ENCODE measurements at regions not wholly inside any gene's neighbourhood (a gene's known extent, or its start where the extent isn't known, plus 50 kb on each side); places are given as distances from the start of the nearest gene placed in this dataset.
"Not testable (repeated sequence)": the region's sequence is repeated elsewhere in the genome, so short reads cannot be mapped to it uniquely, and the experiment has no call there.

DNA sequence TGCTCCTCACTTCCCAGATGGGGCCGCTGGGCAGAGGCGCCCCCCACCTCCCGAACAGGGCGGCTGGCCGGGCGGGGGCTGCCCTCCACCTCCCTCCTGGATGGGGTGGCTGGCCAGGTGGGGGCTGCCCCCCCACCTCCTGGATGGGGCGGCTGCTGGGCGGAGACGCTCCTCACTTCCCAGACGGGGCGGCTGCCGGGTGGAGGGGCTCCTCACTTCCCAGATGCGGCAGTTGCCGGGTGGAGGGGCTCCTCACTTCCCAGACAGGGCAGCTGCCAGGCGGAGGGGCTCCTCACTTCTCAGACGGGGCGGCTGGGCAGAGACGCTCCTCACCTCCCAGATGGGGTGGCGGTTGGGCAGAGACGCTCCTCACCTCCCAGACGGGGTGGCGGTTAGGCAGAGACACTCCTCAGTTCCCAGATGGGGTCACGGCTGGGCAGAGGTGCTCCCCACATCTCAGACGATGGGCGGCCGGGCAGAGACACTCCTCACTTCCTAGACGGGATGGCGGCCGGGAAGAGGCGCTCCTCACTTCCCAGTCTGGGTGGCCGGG lies 428.8 kb downstream of the FGF13 start:
- DNase-seq (ENCODE audit: low spot score): not testable (repeated sequence)

DNA sequence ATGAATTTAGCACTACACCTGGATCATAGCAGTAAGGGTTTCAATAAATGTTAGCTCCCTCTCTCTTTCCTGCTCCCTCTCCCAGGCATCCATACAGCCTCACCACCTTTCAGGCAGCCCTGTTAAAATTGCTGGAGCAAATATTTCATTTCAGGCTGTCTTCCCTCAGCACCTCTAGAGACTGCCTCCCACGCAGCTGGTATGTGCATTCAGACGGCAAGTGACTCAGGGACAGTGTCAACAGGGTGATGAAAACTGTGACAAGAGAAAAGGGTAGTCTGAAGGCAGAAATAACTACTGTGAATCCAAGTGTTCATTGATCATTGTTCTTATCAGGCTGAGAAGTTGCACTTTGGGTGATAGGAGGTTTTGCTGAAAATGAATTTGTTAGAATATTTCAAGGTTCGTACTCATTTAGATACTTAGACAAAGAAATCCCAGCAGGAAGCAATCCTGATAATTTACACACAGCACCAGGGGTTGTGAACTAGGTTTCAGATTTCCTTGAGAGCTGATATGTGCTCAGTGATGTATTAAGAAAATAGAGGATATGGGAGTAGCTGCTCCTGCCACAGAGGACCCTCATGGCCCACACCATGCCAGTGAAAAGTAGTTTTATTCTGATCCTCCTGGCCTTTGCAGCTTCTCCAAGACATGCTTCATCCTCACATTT lies 424.2 kb downstream of the FGF13 start:
- DNase-seq (ENCODE audit: low spot score): no peak

DNA sequence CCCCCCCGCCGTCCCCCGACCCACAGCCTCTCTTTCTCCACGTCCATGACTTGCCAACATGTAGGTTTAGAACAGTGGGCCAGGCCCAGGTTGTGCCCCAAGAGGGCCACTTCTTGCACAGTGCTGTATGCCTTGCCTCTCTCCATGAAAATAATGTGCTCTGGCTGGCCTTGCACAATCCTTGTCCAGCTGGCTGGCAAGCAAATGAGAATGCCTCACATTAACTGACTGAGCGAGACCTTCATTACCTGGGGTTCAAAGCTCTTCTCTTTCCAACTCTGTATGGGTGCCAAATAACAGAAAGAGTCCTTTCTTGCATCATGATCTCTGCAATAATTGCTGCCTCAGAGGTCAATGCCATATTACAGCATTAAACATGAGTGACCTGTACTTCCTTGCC lies 416.6 kb downstream of the FGF13 start:
- no peak for DNase-seq (ENCODE audit: low spot score)

DNA sequence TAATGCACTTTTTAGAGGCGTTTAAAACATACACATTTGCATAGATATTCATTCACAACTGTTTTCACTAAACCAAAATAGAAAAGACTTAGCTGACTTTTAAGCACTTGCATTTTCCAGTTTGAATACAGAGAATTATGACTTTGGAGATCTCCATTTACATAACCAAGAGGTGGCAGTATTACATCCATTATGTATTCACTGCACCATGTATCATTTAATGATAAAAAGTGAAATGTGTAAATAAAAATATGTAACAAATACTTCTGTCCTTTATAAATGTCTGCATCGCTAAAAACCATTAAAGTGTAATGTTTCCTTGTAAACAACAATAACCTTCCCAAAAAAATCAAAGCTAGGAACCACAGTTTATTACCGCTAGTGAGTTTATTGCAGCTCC lies 413.2 kb downstream of the FGF13 start:
- no peak for DNase-seq (ENCODE audit: low spot score)

DNA sequence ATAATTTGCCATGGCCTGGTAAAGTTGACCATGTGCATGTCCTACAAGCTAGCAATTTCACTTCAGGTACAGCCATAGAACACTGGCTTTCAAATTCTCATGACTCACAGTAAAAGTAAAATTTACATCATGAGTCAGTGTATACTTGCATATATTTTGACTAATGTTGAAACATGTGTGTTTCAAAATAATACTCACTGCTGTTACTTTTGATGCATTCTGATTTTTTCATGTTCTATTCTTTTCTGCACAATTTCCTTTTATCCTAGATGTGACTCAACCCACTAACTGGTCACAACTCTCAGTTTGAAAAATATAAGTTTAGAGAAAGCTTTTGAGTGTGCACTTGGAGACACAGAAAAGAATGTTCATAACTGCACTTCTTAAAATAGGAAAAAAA lies 365.7 kb downstream of the FGF13 start:
- no peak for DNase-seq (ENCODE audit: low spot score)

DNA sequence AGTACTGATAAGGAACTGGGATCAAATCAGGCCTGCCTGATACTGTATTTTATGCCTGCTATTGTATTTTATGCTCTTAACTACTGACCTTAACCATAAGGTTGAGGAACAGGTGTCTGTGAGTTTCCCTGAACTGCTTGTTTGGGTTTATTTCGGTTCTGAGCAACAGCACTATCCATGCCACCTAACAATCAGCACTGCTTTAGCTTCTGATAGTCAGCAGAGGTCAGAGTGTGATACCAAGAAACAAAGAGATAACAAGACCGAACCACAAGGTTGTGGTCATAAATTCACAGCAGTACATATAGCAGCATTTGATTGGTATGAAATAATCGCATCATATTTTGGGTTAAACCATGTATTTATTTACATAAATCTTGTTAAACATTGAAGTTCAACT lies 362.2 kb downstream of the FGF13 start:
- DNase-seq (ENCODE audit: low spot score): no peak

DNA sequence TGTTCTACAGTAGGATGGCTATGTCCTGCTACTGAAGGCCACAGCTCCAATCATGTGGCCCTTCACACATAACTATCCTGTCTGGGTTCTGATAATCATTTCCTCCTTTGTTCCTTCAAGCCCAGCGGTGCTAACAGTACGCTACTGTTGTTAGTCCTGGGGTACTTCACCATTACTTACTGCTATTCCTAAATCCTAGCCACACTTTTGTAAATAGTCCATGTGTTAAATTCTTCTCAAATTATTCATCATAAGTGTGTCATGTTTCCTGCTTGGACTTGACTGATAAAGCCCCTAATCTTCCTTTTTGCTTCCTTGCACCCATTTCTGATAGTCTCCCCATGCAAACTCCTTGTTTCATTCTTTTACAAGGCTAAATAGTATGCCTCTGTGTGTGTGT lies 332.6 kb downstream of the FGF13 start:
- DNase-seq (ENCODE audit: low spot score): no peak

DNA sequence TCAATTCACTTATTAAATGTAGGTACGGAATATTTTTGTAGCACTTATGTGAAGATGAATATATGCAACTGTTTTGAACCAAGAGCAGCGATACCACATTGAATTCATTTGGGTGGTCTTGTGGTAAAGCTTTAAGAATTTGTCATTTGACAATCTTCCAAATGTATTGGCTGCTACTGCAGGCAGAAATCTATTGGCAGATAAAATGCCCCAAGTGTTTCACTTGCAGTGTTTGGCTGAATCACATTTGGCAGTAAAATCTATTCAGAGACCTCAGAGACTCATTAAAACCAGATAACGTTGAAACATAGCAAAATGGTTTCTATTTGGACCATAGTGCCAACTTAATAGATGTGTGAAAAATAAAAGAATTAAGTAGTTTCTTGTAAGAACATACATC lies 303.4 kb downstream of the FGF13 start:
- no peak for DNase-seq (ENCODE audit: low spot score)

DNA sequence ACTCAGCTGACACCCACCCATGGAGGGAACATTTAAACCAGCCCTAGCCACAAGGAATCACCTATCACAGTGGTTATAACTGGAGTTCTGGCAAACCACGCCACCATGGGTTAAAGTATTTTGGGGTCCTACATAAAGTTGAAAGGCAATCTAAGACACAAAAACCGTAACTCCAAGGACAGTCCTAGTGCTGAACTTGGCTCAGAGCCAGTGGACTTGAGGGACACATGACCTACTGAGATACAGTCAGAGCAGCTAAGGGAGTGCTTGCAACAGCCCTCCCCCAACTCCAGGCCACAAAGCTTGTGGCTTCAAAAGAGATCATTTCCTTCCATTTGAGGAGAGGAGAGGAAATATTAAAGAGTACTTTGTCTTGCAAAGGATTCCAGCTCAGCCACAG lies 300.5 kb downstream of the FGF13 start:
- no peak for DNase-seq (ENCODE audit: low spot score)
